HG03457 (cell line): ENCODE measurements at regions not wholly inside any gene's neighbourhood (a gene's known extent, or its start where the extent isn't known, plus 50 kb on each side); places are given as distances from the start of the nearest gene placed in this dataset.

ENCODE experiments used
- ATAC-seq: cut with Tn5 transposase; IDR thresholded peaks from one replicate; pipeline ENCODE4 v1.9.1; 2021; ENCODE audit warnings: moderate number of reproducible peaks; ENCODE audit not compliant: unreplicated experiment

- no peak for ATAC-seq
Observed at GRCh38 chr2:145303536-145303935, 783.6 kb upstream of the ZEB2 start.

DNA sequence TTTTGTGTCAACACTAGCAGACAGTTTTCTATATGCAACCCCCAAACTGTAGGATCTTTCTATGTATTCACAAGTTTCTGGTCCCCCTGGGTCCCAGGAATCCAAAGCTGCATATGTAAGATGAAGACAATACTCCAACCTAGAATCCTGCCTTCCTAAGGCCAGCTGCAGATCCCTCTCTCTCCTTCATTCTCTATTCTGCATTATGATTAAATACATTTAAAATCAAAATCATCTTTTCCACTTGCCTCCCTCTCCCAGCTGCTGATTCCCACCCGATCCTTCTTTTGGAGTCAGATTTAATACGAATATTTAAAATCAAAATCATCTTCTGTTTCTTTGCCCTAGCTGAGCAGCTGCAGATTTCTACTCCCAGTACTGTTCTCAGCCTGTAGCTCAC is 783.0 kb upstream of the ZEB2 start:
- ATAC-seq = no peak

DNA sequence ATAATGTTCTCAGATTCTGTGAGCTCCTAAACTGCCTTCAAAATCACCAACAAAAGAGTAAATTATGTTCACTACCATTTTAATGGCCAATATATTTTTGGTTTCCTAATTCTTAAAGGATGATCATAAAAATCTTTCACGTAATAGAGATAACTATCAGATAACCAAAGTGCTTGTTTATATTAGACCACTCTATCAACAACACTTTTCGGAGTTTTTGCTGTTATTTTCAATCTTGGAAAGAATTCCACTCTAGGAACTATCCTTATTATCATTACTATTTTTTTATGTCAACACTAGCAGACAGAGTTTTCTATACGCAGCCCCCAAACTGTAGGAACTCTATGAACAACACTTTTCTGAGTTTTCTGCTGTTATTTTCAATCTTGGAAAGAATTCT is 782.5 kb upstream of the ZEB2 start:
- no peak for ATAC-seq

GRCh38 chr2:145299368-145299767 is 779.4 kb upstream of the ZEB2 start:
- ATAC-seq = no peak

DNA sequence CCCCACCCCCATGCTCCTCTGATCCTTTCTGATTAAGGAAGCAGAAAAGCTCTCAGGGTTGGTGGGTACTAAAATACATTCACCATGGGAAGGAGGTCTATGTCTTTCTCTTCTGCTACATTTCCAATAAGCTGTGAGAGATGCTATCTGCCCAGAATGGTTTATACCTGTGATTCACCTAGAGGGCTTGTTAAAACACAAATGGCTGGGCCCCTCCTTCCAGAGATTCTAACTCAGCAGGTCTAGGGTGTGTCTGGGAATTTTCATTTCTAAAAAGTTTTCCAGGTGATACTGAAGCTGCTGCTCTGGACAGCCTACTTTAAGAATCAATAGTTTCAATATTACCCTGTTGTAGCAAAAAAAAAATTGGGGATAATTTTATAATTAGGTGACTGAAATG is 772.2 kb upstream of the ZEB2 start:
- no peak for ATAC-seq

- ATAC-seq = no peak
Observed at GRCh38 chr2:145290986-145291385, 771.1 kb upstream of the ZEB2 start.

- no peak for ATAC-seq
Observed at GRCh38 chr2:145289946-145290345, 770.0 kb upstream of the ZEB2 start.

GRCh38 chr2:145288650-145289496 is 769.0 kb upstream of the ZEB2 start:
- ATAC-seq = no peak

- ATAC-seq = no peak
Observed at GRCh38 chr2:145287736-145288135, 767.8 kb upstream of the ZEB2 start.

DNA sequence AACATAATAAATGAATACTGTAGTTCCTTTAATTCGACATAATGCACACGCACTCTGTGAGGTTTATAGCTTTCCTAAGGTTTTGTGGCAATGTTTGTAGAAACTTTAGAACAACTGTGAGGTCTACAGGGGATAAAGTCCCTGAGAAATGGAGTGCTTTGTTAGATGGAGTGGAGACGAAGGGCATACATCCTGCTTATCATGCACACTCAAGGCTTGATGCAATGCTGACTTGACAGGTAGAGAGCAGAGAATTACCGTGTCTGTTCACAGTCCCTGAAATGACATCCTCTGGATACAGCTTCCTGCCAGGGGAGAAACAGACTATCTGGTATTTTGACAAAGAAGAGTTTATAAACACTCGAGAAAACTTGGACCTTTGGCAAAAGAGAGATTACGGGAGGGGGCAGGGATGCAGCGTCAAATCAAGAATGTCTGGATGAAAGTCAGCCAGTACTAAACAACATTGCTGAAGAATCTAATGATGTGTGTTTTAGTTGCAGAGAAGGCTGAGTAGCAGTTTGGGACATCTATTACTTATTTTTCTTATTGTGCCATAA is 766.9 kb upstream of the ZEB2 start:
- no peak for ATAC-seq

- ATAC-seq = no peak
Observed at GRCh38 chr2:145284551-145284950, 764.6 kb upstream of the ZEB2 start.

GRCh38 chr2:145283131-145283530 is 763.2 kb upstream of the ZEB2 start:
- ATAC-seq = no peak

- no peak for ATAC-seq
Observed at GRCh38 chr2:145277922-145278321, 758.0 kb upstream of the ZEB2 start.

DNA sequence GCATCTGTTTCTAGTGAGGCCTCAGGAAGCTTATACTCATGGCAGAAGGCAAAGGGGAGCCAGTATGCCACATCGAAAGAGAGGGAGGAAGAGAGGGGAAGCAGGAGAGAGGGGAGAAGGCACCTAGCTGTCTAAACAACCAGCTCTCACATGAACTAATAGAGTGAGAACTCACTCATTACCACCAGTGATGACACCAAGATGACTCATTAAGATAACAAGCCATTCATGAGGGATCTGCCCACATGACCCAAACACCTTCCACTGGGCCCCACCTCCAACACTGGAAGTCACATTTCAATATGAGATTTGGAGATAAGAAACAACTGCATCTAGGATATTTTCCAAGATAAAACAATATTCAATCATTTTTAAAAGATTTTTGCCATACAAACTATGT is 753.9 kb upstream of the ZEB2 start:
- no peak for ATAC-seq

GRCh38 chr2:145268931-145269330 is 749.0 kb upstream of the ZEB2 start:
- no peak for ATAC-seq

GRCh38 chr2:145267451-145267850 is 747.5 kb upstream of the ZEB2 start:
- ATAC-seq = no peak

- no peak for ATAC-seq
Observed at GRCh38 chr2:145265244-145265643, 745.3 kb upstream of the ZEB2 start.

- no peak for ATAC-seq
Observed at GRCh38 chr2:145260674-145261073, 740.8 kb upstream of the ZEB2 start.

- no peak for ATAC-seq
Observed at GRCh38 chr2:145260081-145260480, 740.2 kb upstream of the ZEB2 start.

DNA sequence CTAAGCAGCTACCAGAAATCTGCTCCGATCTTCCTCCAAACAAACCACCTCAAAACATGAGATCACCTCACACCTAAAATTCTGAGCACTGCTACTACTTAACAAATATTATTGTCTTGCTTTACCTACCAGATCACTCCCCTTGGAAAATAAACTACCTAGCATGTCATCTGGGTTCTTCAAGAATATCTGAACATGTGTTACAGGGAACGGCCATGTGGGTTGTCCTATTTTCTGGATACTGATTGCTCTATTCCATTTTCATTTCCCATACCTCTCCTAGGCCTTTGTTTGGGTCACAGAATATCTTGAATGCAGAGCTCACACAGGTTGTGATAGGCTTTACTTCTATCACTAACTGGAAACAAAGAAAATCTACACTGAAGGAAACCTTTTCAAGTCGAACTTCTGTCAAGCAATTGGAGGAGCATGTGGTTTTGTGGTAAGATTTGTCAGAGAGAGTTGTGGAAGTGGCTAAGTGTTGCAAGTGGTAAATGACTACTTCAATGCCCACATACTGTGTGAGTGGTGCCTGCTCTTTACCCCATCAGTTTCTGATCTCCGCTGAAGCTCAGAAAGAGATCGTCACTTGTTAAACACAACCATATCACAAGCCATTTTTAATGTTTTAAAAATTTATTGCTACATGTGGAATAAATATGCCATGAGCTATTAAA is 739.1 kb upstream of the ZEB2 start:
- ATAC-seq = no peak

- no peak for ATAC-seq
Observed at GRCh38 chr2:145257931-145258330, 738.0 kb upstream of the ZEB2 start.

- no peak for ATAC-seq
Observed at GRCh38 chr2:145256551-145256950, 736.6 kb upstream of the ZEB2 start.
